ENCODE measurements at regions not wholly inside any gene's neighbourhood (a gene's known extent, or its start where the extent isn't known, plus 50 kb on each side); places are given as distances from the start of the nearest gene placed in this dataset.
A peak's percentile ranks its signal among the peaks of the same experiment; 100 is the strongest.
"Not testable (repeated sequence)": the region's sequence is repeated elsewhere in the genome, so short reads cannot be mapped to it uniquely, and the experiment has no call there.

DNA sequence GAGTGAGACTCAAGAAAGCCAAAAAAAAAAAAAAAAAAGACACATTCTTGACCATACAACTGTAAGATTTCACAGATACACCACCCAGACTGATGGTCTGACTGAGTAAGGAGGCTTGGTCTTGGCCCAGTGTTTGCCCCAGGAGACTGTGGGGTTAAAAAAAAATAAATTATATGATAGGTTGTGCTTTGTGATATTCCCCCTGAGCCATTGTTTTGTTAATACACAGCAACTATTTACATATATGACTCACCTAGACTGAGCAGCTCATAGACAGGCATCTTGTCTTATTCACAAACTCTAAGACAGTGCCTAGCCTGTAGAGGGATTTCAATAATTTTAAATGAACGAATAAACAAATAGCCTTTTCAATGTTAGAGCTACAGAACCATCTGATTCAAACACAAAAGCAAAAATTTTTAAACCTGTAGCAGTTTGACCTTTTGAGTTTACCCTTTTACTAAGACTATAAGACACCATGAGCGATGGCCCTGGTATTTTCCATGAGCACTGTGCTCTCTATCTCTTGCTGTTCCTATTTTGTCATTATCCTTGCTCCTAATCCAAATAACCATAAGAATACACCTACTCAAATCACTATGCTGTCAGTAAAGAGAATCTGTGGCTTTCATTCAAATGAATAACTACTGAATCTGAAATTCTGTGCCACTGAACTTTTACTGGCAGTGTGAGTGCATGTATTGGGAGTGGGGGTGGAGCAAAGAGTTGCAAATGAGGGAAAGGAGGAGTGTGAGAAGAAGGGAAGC is 199.4 kb upstream of the PTBP2 start:
- Histone ChIP-seq H3K4me1 (ENCODE audit: control insufficient read depth, insufficient read depth, low read length) (peaks cover 57% of the 10 kb centered on the region), H3K27me3 (replicated peaks; ENCODE audit: control insufficient read depth, insufficient read depth, low read length) (no peaks in the 10 kb centered on the region), H3K9ac (ENCODE audit: low read length) (no peak overlapping the region), H3K4me3 (ENCODE audit: low read length) (no peak overlapping the region), H3K36me3 (ENCODE audit: control insufficient read depth, insufficient read depth, low read length, severe bottlenecking) (no peaks in the 10 kb centered on the region), H3K9me3 (ENCODE audit: control insufficient read depth, low read length) (peaks cover 3% of the 10 kb centered on the region)
- peak; percentile 32 for DNase-seq (ENCODE audit: low read depth)

DNA sequence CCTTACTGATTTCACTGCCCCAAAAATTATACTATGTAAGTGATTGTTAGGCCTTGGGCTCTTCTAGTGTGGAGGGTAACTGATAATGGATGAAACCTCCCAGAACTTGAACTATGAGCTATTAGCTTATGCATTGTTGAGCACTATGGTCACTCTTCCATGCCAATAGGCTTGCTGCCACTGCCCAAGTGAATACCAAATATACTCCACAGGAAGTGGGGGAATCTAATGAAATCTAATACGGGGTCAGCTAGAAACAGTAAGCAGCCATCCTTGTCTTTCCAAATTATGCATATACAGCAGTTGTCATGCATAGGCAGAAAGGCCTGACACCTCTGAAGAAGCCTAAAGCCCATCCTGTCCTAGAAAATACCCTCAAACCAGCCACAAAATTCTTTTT is 198.7 kb upstream of the PTBP2 start:
- no peak for DNase-seq (ENCODE audit: low read depth)
- peaks cover 57% of the 10 kb centered on the region for H3K4me1 ChIP-seq (ENCODE audit: control insufficient read depth, insufficient read depth, low read length)
- H3K9me3 ChIP-seq (ENCODE audit: control insufficient read depth, low read length): peaks cover 7% of the 10 kb centered on the region
- H3K4me3 ChIP-seq (ENCODE audit: low read length): no peak overlapping the region
- no peaks in the 10 kb centered on the region for H3K36me3 ChIP-seq (ENCODE audit: control insufficient read depth, insufficient read depth, low read length, severe bottlenecking)
- H3K27me3 ChIP-seq (replicated peaks; ENCODE audit: control insufficient read depth, insufficient read depth, low read length): no peaks in the 10 kb centered on the region
- H3K9ac ChIP-seq (ENCODE audit: low read length): no peak overlapping the region

DNA sequence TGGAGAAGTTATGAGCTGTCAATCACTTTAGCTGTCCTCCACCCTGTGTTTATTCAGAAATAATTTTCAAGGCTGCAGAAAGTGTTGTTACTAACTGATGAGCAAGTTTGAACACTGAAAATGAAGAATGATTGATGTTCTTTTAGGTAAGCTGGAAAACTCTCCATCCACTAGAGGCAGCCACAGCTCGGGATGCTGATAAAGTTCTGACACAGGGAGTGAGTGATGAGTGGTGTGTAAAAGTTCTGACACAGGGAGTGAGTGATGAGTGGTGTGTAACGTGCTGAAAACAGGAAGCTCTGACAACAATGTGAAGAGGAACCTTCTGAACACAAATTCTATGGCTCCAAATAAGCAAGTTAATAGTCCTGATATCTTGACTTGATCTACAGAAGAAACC is 197.5 kb upstream of the PTBP2 start:
- H3K36me3 ChIP-seq (ENCODE audit: control insufficient read depth, insufficient read depth, low read length, severe bottlenecking): no peaks in the 10 kb centered on the region
- no peak for DNase-seq (ENCODE audit: low read depth)

DNA sequence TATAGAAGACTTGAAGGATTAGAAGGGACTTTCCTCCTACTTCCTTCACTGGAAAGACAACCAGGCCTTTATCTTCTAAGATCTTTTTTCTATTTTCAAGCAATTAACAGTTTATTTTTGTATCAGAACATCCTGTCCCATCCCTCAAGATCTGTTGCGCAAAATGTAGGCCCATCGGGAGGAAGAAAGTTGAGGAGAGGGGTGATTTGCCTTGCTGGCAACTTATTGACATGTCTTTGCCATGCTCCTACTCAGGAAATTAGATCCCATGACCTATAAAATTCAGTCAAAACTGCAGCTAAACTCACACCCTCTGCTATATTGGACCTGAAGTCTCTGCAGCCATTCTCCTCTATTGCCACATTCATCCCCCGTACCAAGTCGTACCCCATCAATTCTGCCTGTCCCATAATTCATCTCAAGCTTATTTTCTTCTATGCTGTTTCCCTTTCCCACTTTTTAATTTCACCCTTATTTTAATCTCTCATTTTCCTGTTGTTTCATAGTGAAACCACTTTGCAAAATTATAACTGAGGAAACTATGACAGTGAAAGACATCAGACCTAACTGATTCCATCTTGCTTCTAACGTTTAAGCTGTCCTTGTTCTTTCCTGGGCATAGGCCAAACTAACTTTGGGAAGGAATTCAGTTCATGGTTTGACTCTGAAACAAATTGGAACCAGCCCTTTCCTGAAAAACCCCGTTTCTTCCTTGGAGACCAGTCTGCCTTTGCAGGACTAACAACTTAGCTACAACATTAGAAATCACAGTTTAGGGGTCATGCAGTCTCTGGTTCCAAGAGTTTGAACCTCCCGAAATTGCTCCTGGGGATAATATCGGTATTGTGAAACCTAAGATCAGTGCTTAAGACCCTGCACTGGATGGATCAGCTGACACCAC is 195.7 kb upstream of the PTBP2 start:
- no peaks in the 10 kb centered on the region for H3K27me3 ChIP-seq (replicated peaks; ENCODE audit: control insufficient read depth, insufficient read depth, low read length)
- peaks cover 22% of the 10 kb centered on the region for H3K9me3 ChIP-seq (ENCODE audit: control insufficient read depth, low read length)
- H3K36me3 ChIP-seq (ENCODE audit: control insufficient read depth, insufficient read depth, low read length, severe bottlenecking): no peaks in the 10 kb centered on the region
- peak overlapping the region; percentile 0 for H3K4me3 ChIP-seq (ENCODE audit: low read length)
- H3K4me1 ChIP-seq (ENCODE audit: control insufficient read depth, insufficient read depth, low read length): peaks cover 44% of the 10 kb centered on the region
- peak overlapping the region; percentile 44 for H3K9ac ChIP-seq (ENCODE audit: low read length)
- peak; percentile 19 for DNase-seq (ENCODE audit: low read depth)

More for the DNA sequence above, 197.5 kb upstream of the PTBP2 start:
- no peaks in the 10 kb centered on the region for H3K27me3 ChIP-seq (replicated peaks; ENCODE audit: control insufficient read depth, insufficient read depth, low read length)
- no peak overlapping the region for H3K4me3 ChIP-seq (ENCODE audit: low read length)
- no peak overlapping the region for H3K9ac ChIP-seq (ENCODE audit: low read length)
- peaks cover 57% of the 10 kb centered on the region for H3K4me1 ChIP-seq (ENCODE audit: control insufficient read depth, insufficient read depth, low read length)
- peaks cover 18% of the 10 kb centered on the region for H3K9me3 ChIP-seq (ENCODE audit: control insufficient read depth, low read length)

DNA sequence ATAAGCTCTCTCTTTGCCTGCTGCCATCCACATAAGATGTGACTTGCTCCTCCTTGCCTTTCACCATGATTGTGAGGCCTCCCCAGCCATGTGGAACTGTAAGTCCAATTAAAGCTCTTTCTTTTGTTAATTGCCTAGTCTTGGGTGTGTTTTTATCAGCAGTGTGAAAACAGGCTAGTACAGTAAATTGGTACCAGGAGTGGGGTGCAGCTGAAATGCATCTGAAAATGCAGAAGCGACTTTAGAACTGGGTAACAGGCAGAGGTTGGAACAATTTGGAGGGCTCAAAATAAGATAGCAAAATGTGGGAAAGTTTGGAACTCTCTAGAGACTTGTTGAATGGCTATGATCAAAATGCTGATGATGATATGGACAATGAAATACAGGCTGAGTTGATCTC is 192.9 kb upstream of the PTBP2 start:
- not testable (repeated sequence) for H3K27me3 ChIP-seq (replicated peaks; ENCODE audit: control insufficient read depth, insufficient read depth, low read length); DNase-seq (ENCODE audit: low read depth)
- H3K4me3 ChIP-seq (ENCODE audit: low read length): peak overlapping the region; percentile 4

DNA sequence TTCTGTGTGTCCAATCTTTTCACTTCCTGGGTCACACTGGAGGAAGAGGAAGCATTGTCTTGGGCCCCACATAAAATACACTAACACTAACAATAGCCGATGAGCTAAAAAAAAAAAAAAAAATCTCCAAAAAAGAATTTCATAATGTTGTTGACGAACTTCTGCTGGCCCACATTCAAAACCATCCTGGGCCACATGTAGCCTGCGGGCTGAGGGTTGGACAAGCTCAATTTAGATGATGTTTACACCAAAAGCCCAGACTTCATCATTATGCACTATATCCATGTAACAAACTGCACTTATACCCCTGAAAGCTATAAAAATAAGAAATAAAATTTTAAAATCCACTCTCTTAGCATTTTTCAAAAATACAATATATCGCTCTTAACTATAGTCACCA is 187.8 kb upstream of the PTBP2 start:
- H3K36me3 ChIP-seq (ENCODE audit: control insufficient read depth, insufficient read depth, low read length, severe bottlenecking): no peaks in the 10 kb centered on the region
- DNase-seq (ENCODE audit: low read depth): no peak
- no peak overlapping the region for H3K9ac ChIP-seq (ENCODE audit: low read length)
- peaks cover 7% of the 10 kb centered on the region for H3K9me3 ChIP-seq (ENCODE audit: control insufficient read depth, low read length)
- H3K27me3 ChIP-seq (replicated peaks; ENCODE audit: control insufficient read depth, insufficient read depth, low read length): no peaks in the 10 kb centered on the region
- H3K4me3 ChIP-seq (ENCODE audit: low read length): no peak overlapping the region
- peaks cover 21% of the 10 kb centered on the region for H3K4me1 ChIP-seq (ENCODE audit: control insufficient read depth, insufficient read depth, low read length)

More for the DNA sequence above, 192.9 kb upstream of the PTBP2 start:
- not testable (repeated sequence) for H3K36me3 ChIP-seq (ENCODE audit: control insufficient read depth, insufficient read depth, low read length, severe bottlenecking); H3K9ac ChIP-seq (ENCODE audit: low read length)
- H3K9me3 ChIP-seq (ENCODE audit: control insufficient read depth, low read length): peaks cover 22% of the 10 kb centered on the region
- peaks cover 24% of the 10 kb centered on the region for H3K4me1 ChIP-seq (ENCODE audit: control insufficient read depth, insufficient read depth, low read length)

DNA sequence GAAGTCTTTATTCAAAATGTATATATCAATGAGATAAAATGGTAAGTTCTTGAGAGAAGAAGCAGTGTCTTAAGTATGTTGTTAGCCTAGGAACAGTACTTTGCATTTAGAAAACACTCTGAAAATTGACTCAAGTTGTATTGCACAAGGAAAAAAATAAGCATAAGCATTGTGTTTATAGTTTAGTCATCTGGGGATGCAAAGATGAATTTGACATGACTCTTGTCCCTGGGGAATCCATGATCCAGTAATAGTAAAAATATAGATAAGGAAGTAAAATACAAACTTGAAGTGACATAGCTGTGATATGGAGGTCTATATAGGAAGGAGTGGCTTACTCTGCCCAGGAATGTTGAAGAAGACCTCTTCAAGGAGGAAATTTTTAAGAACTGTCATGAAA is 185.0 kb upstream of the PTBP2 start:
- peaks cover 31% of the 10 kb centered on the region for H3K4me1 ChIP-seq (ENCODE audit: control insufficient read depth, insufficient read depth, low read length)
- H3K4me3 ChIP-seq (ENCODE audit: low read length): no peak overlapping the region
- DNase-seq (ENCODE audit: low read depth): peak; percentile 34
- no peaks in the 10 kb centered on the region for H3K36me3 ChIP-seq (ENCODE audit: control insufficient read depth, insufficient read depth, low read length, severe bottlenecking)
- H3K27me3 ChIP-seq (replicated peaks; ENCODE audit: control insufficient read depth, insufficient read depth, low read length): no peaks in the 10 kb centered on the region
- no peaks in the 10 kb centered on the region for H3K9me3 ChIP-seq (ENCODE audit: control insufficient read depth, low read length)
- peak overlapping the region; percentile 5 for H3K9ac ChIP-seq (ENCODE audit: low read length)

DNA sequence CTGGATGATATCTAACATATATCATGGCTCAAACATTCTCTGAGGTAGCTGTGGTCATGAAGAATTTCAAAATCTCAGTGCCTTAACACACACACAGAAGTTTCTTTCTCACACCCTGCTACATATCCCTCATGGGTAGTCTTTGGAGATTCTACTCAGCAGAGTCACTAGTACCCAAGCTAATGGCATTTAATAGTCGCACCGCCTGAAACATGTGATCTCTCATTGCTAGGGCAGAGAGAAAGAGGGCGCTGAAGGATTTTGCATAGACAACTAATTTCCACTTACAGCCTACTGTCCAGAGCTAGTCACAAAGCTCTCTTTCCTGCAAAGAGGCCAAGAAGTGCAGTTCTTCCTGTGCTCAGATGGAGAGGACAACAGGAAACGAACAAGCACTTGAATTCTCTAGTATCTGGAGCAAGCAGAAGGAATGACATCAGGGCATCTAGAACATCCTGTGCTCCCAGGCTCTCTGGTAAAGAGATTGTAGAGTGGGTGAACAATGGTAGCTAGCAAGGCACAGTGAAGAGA is 183.4 kb upstream of the PTBP2 start:
- Histone ChIP-seq H3K4me3 (ENCODE audit: low read length) (peak overlapping the region; percentile 30), H3K9me3 (ENCODE audit: control insufficient read depth, low read length) (no peaks in the 10 kb centered on the region), H3K9ac (ENCODE audit: low read length) (peak overlapping the region; percentile 47), H3K4me1 (ENCODE audit: control insufficient read depth, insufficient read depth, low read length) (peaks cover 31% of the 10 kb centered on the region), H3K27me3 (replicated peaks; ENCODE audit: control insufficient read depth, insufficient read depth, low read length) (no peaks in the 10 kb centered on the region), H3K36me3 (ENCODE audit: control insufficient read depth, insufficient read depth, low read length, severe bottlenecking) (no peaks in the 10 kb centered on the region)
- DNase-seq (ENCODE audit: low read depth): peak; percentile 58

DNA sequence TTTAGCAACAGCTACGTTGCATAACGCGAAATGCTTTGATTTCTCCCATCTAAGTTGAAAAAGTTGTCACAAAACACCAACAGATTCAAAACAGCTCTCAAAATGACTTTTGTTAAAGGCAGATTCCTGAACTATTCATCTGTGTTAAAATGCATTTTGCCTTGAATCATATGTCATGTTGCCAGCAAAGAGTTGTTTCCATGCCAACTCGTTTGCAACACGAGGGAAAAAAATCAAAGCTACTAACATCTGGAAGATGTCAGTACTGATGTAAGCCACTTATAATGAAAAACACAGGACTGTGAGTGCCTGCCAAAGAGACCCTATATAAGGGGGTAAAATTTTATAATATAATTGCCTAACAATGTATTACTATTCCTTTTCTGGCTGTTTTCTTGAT is 182.7 kb upstream of the PTBP2 start:
- peak overlapping the region; percentile 30 for H3K4me3 ChIP-seq (ENCODE audit: low read length)
- no peaks in the 10 kb centered on the region for H3K36me3 ChIP-seq (ENCODE audit: control insufficient read depth, insufficient read depth, low read length, severe bottlenecking)
- H3K9ac ChIP-seq (ENCODE audit: low read length): peak overlapping the region; percentile 48
- H3K27me3 ChIP-seq (replicated peaks; ENCODE audit: control insufficient read depth, insufficient read depth, low read length): no peaks in the 10 kb centered on the region
- DNase-seq (ENCODE audit: low read depth): peak; percentile 97
- H3K9me3 ChIP-seq (ENCODE audit: control insufficient read depth, low read length): no peaks in the 10 kb centered on the region
- peaks cover 31% of the 10 kb centered on the region for H3K4me1 ChIP-seq (ENCODE audit: control insufficient read depth, insufficient read depth, low read length)

DNA sequence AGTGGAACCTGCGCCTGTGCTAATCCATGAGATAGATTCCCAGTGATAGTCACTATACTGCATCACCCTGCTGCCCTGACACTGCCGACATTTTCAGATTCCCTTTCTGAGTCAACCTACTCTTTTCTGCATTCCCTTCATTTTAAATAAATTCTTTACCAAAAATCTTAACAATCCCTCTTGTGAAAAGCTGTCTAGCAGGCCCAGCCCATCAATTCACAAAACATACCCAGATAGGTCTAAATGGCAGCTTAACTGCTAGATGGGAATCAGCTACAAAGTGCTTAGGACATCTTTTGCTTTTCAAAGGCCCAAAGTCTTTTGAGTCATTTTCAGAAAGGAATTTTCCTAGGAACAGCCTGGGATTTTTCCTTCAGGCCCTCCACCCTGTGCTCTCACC is 180.1 kb upstream of the PTBP2 start:
- peak; percentile 17 for DNase-seq (ENCODE audit: low read depth)
- H3K4me3 ChIP-seq (ENCODE audit: low read length): no peak overlapping the region
- no peak overlapping the region for H3K9ac ChIP-seq (ENCODE audit: low read length)
- no peaks in the 10 kb centered on the region for H3K9me3 ChIP-seq (ENCODE audit: control insufficient read depth, low read length)
- peaks cover 27% of the 10 kb centered on the region for H3K4me1 ChIP-seq (ENCODE audit: control insufficient read depth, insufficient read depth, low read length)
- no peaks in the 10 kb centered on the region for H3K36me3 ChIP-seq (ENCODE audit: control insufficient read depth, insufficient read depth, low read length, severe bottlenecking)
- H3K27me3 ChIP-seq (replicated peaks; ENCODE audit: control insufficient read depth, insufficient read depth, low read length): no peaks in the 10 kb centered on the region

Data from adipocyte (in vitro differentiated cells).